ENCODE measurements at regions not wholly inside any gene's neighbourhood (a gene's known extent, or its start where the extent isn't known, plus 50 kb on each side); places are given as distances from the start of the nearest gene placed in this dataset.

- intact Hi-C loops (cut with DNase I; ENCODE audit: low total_unique reads): no loop called here
- Histone ChIP-seq H3K4me3 (no peak overlapping the region), H3K4me1 (peaks cover 0 to 52% (median 7%) of the 10 kb centered on the region in 4 donors), H3K27me3 (no peaks in the 10 kb centered on the region), H3K9me3 (no peaks in the 10 kb centered on the region), H3K27ac (no peak overlapping the region), H3K36me3 (no peaks in the 10 kb centered on the region)
- no peak for DNase-seq
- TF ChIP-seq CTCF (IDR thresholded peaks at IDR 0.05): no peak
These were observed 473.0 kb upstream of the KLF6 start for GRCh38 chr10:4257939-4258465.

- H3K27me3 ChIP-seq: no peaks in the 10 kb centered on the region
- peaks cover 0 to 55% (median 7%) of the 10 kb centered on the region in 4 donors for H3K4me1 ChIP-seq
- H3K4me3 ChIP-seq: no peak overlapping the region
- TF ChIP-seq CTCF (IDR thresholded peaks at IDR 0.05): no peak
- DNase-seq: no peak
- no peaks in the 10 kb centered on the region for H3K9me3 ChIP-seq
- H3K36me3 ChIP-seq: no peaks in the 10 kb centered on the region
- intact Hi-C loops (cut with DNase I; ENCODE audit: low total_unique reads): no loop called here
- H3K27ac ChIP-seq: no peak overlapping the region
These were observed 472.0 kb upstream of the KLF6 start for GRCh38 chr10:4256971-4257370.

GRCh38 chr10:4255751-4256150 lies 470.7 kb upstream of the KLF6 start:
- no peak for DNase-seq
- TF ChIP-seq CTCF (IDR thresholded peaks at IDR 0.05): no peak
- H3K9me3 ChIP-seq: no peaks in the 10 kb centered on the region
- intact Hi-C loops (cut with DNase I; ENCODE audit: low total_unique reads): no loop called here
- H3K4me1 ChIP-seq: peaks cover 0 to 50% (median 7%) of the 10 kb centered on the region in 4 donors
- no peaks in the 10 kb centered on the region for H3K36me3 ChIP-seq
- no peaks in the 10 kb centered on the region for H3K27me3 ChIP-seq
- no peak overlapping the region for H3K27ac ChIP-seq
- H3K4me3 ChIP-seq: no peak overlapping the region

- Histone ChIP-seq H3K36me3 (no peaks in the 10 kb centered on the region), H3K27me3 (no peaks in the 10 kb centered on the region), H3K9me3 (no peaks in the 10 kb centered on the region), H3K4me1 (peaks cover 0 to 45% (median 3%) of the 10 kb centered on the region in 4 donors), H3K4me3 (no peak overlapping the region), H3K27ac (peak overlapping the region; percentile 3 to 15)
- DNase-seq: no peak
- TF ChIP-seq CTCF (IDR thresholded peaks at IDR 0.05): no peak
- intact Hi-C loops (cut with DNase I; ENCODE audit: low total_unique reads): no loop called here
These were observed 469.3 kb upstream of the KLF6 start for GRCh38 chr10:4254101-4254994.

- H3K9me3 ChIP-seq: no peaks in the 10 kb centered on the region
- H3K36me3 ChIP-seq: no peaks in the 10 kb centered on the region
- peaks cover 0 to 40% (median 3%) of the 10 kb centered on the region in 4 donors for H3K4me1 ChIP-seq
- intact Hi-C loops (cut with DNase I; ENCODE audit: low total_unique reads): no loop called here
- H3K27me3 ChIP-seq: no peaks in the 10 kb centered on the region
- no peak for TF ChIP-seq CTCF (IDR thresholded peaks at IDR 0.05)
- DNase-seq: no peak
- peak overlapping the region; percentile 41 to 53 for H3K27ac ChIP-seq
- no peak overlapping the region for H3K4me3 ChIP-seq
These were observed 467.7 kb upstream of the KLF6 start for GRCh38 chr10:4252701-4253100.
